ENCODE measurements at regions not wholly inside any gene's neighbourhood (a gene's known extent, or its start where the extent isn't known, plus 50 kb on each side); places are given as distances from the start of the nearest gene placed in this dataset.

DNA sequence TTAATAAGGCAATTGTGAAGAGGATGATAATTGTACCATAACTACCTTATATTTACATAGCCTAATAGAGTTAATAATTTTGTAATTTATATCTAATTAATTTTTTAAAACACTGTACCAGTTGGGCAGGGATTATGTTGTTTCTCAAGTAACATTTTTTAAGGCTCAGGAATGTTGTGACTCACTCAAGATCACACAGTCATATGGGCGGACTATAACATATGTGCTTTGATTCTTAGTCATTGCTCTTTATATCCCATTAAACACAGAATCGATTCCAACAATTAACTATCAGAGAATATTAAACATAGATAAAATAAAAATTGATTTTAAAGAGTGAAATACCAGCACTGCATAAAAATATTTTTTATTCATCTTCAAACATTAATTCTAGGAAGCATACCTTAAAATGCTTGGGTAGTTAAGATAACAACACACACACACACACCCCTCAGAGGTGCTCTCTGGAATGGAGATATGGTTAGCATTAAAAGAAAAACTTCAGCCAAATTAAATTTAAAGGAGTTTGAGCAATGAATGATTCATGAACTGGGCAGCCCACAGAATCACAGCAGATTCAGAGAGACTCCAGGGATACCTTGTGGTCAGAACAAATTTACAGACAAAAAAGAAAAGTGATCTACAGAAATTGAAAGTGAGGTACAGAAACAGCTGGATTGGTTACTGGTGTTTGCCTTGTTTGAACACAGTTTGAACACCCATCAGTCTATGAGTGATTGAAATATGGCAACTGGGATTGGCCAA lies 869.4 kb upstream of the ID2 start:
- BruUV-seq (replicated peaks): no TSS peak
- TF ChIP-seq, protein P1, sequence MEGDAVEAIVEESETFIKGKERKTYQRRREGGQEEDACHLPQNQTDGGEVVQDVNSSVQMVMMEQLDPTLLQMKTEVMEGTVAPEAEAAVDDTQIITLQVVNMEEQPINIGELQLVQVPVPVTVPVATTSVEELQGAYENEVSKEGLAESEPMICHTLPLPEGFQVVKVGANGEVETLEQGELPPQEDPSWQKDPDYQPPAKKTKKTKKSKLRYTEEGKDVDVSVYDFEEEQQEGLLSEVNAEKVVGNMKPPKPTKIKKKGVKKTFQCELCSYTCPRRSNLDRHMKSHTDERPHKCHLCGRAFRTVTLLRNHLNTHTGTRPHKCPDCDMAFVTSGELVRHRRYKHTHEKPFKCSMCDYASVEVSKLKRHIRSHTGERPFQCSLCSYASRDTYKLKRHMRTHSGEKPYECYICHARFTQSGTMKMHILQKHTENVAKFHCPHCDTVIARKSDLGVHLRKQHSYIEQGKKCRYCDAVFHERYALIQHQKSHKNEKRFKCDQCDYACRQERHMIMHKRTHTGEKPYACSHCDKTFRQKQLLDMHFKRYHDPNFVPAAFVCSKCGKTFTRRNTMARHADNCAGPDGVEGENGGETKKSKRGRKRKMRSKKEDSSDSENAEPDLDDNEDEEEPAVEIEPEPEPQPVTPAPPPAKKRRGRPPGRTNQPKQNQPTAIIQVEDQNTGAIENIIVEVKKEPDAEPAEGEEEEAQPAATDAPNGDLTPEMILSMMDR (IDR thresholded peaks at IDR 0.05; ENCODE audit: insufficient read depth in 1 of 2, low read depth in 1 of 2, low read length in 1 of 2, severe bottlenecking in 1 of 2, unreplicated experiment in 1 of 2): no peak
- Mint-ChIP-seq H3K36me3 (ENCODE audit: insufficient read depth, unreplicated experiment) (no peaks in the 10 kb centered on the region), H3K27me3 (ENCODE audit: insufficient read depth, unreplicated experiment) (peaks cover 5% of the 10 kb centered on the region), H3K27ac (ENCODE audit: unreplicated experiment) (no peak overlapping the region), H3K4me1 (ENCODE audit: low read depth, unreplicated experiment) (no peaks in the 10 kb centered on the region), H3K9me3 (ENCODE audit: unreplicated experiment) (no peaks in the 10 kb centered on the region), H3K4me3 (ENCODE audit: unreplicated experiment) (no peak overlapping the region)
- H3K27me3 ChIP-seq (replicated peaks; ENCODE audit: control insufficient read depth, insufficient read depth, low read length): no peaks in the 10 kb centered on the region
- intact Hi-C loops (cut with micrococcal nuclease; ENCODE audit: unreplicated experiment): no loop called here
- no peak for DNase-seq
- no peaks in the 10 kb centered on the region for H3K9me3 ChIP-seq
- no peaks in the 10 kb centered on the region for H3K36me3 ChIP-seq (ENCODE audit: control insufficient read depth, insufficient read depth, low read length)
- no peak overlapping the region for H3K4me3 ChIP-seq (ENCODE audit: low read depth, low read length)
- POLR2A ChIA-PET: no interaction called here
- no peaks in the 10 kb centered on the region for H3K4me1 ChIP-seq
- CTCF ChIA-PET: no interaction called here

DNA sequence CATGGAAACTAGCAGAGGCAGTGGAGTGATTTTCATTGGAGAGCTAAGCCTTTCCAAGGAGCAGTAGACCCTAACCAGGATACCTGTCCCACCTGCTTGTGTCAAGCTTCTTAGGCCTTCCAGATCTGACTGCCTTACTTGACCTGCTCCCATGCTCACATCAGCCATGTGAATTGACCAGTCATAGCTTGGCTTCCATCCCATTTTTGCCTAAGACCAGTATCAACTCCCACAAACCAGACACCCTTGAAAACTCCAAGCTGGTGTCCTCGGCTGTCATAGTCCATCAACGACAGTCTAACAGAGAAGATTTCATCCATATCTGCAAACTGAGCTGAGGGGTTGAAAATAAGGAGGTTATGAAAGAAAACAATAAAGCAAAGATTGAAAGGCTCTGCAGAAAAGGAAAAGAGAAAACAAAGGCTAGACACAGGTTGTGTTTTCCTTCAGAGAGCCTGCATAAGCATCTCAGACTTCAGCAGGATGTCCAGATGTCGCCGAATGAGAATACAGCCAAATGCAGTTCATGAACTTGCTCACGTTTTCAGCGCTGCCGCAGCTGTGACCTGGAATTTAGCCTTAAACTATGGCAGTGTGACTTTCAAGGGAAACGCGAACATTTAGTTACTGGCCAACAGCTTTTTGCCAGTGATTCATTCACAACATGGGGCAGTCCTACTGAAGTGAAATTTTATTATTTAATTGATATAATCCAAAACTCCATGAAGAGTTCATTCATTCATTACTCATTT lies 868.1 kb upstream of the ID2 start:
- intact Hi-C loops (cut with micrococcal nuclease; ENCODE audit: unreplicated experiment): no loop called here
- H3K4me1 Mint-ChIP-seq (ENCODE audit: low read depth, unreplicated experiment): no peaks in the 10 kb centered on the region
- Histone ChIP-seq H3K9me3 (no peaks in the 10 kb centered on the region), H3K27me3 (replicated peaks; ENCODE audit: control insufficient read depth, insufficient read depth, low read length) (no peaks in the 10 kb centered on the region), H3K4me3 (ENCODE audit: low read depth, low read length) (no peak overlapping the region), H3K4me1 (no peaks in the 10 kb centered on the region), H3K36me3 (ENCODE audit: control insufficient read depth, insufficient read depth, low read length) (no peaks in the 10 kb centered on the region)
- H3K36me3 Mint-ChIP-seq (ENCODE audit: insufficient read depth, unreplicated experiment): no peaks in the 10 kb centered on the region
- CTCF ChIA-PET: no interaction called here
- H3K9me3 Mint-ChIP-seq (ENCODE audit: unreplicated experiment): no peaks in the 10 kb centered on the region
- no peak overlapping the region for H3K4me3 Mint-ChIP-seq (ENCODE audit: unreplicated experiment)
- POLR2A ChIA-PET: no interaction called here
- H3K27me3 Mint-ChIP-seq (ENCODE audit: insufficient read depth, unreplicated experiment): peaks cover 5% of the 10 kb centered on the region
- TF ChIP-seq, protein P1 (IDR thresholded peaks at IDR 0.05; ENCODE audit: insufficient read depth in 1 of 2, low read depth in 1 of 2, low read length in 1 of 2, severe bottlenecking in 1 of 2, unreplicated experiment in 1 of 2): no peak
- BruUV-seq (replicated peaks): no TSS peak
- no peak for DNase-seq
- H3K27ac Mint-ChIP-seq (ENCODE audit: unreplicated experiment): no peak overlapping the region

DNA sequence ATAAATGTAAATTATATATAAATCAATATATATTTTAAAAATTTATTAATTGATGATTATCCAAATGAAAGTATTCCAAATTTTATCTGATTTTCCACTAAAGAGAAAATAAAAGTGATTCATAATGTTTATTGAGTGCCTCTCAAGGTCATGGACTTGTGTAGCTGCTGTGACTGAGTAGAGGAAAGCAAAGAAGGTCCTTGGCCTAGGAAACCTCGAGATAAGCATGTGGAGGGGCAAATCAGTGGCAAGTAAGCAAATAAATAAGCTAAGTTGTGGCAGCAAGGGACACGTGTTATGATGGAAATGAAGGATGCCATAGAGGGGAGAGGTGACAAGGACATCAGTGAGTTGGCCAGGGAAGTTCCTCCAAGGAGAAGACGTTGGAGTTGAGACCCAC lies 866.1 kb upstream of the ID2 start:
- intact Hi-C loops (cut with micrococcal nuclease; ENCODE audit: unreplicated experiment): no loop called here
- no peaks in the 10 kb centered on the region for H3K36me3 ChIP-seq (ENCODE audit: control insufficient read depth, insufficient read depth, low read length)
- no TSS peak for BruUV-seq (replicated peaks)
- no peaks in the 10 kb centered on the region for H3K4me1 ChIP-seq
- Mint-ChIP-seq H3K4me1 (ENCODE audit: low read depth, unreplicated experiment) (no peaks in the 10 kb centered on the region), H3K27me3 (ENCODE audit: insufficient read depth, unreplicated experiment) (peaks cover 5% of the 10 kb centered on the region), H3K4me3 (ENCODE audit: unreplicated experiment) (no peak overlapping the region), H3K36me3 (ENCODE audit: insufficient read depth, unreplicated experiment) (no peaks in the 10 kb centered on the region), H3K9me3 (ENCODE audit: unreplicated experiment) (no peaks in the 10 kb centered on the region), H3K27ac (ENCODE audit: unreplicated experiment) (no peak overlapping the region)
- DNase-seq: no peak
- no peaks in the 10 kb centered on the region for H3K27me3 ChIP-seq (replicated peaks; ENCODE audit: control insufficient read depth, insufficient read depth, low read length)
- no peak overlapping the region for H3K4me3 ChIP-seq (ENCODE audit: low read depth, low read length)
- TF ChIP-seq, protein P1 (IDR thresholded peaks at IDR 0.05; ENCODE audit: insufficient read depth in 1 of 2, low read depth in 1 of 2, low read length in 1 of 2, severe bottlenecking in 1 of 2, unreplicated experiment in 1 of 2): no peak
- no peaks in the 10 kb centered on the region for H3K9me3 ChIP-seq
- POLR2A ChIA-PET: no interaction called here
- CTCF ChIA-PET: no interaction called here

Measured in Caco-2 (cell line).